ENCODE measurements at regions not wholly inside any gene's neighbourhood (a gene's known extent, or its start where the extent isn't known, plus 50 kb on each side); places are given as distances from the start of the nearest gene placed in this dataset.
"Not testable (repeated sequence)": the region's sequence is repeated elsewhere in the genome, so short reads cannot be mapped to it uniquely, and the experiment has no call there.

GRCh38 chr4:189228726-189229125, 711.9 kb upstream of the FRG1 start:
- intact Hi-C loops (cut with DNase I; ENCODE audit: low total_unique reads) = no loop called here
- DNase-seq = no peak
- no peak for TF ChIP-seq CTCF (IDR thresholded peaks at IDR 0.05)
- H3K27me3 ChIP-seq = no peaks in the 10 kb centered on the region
- H3K4me1 ChIP-seq = no peaks in the 10 kb centered on the region
- no peaks in the 10 kb centered on the region for H3K36me3 ChIP-seq
- no peak overlapping the region for H3K27ac ChIP-seq
- no peaks in the 10 kb centered on the region for H3K9me3 ChIP-seq
- H3K4me3 ChIP-seq = no peak overlapping the region

GRCh38 chr4:189232274-189232673, 708.4 kb upstream of the FRG1 start:
- DNase-seq = no peak

GRCh38 chr4:189233754-189234153, 706.9 kb upstream of the FRG1 start:
- H3K27me3 ChIP-seq; intact Hi-C loops (cut with DNase I; ENCODE audit: low total_unique reads); H3K4me3 ChIP-seq; H3K27ac ChIP-seq; H3K36me3 ChIP-seq; H3K9me3 ChIP-seq; H3K4me1 ChIP-seq: not testable (repeated sequence)
- peak in 1 of 2 donors; percentile 85 for DNase-seq

More at GRCh38 chr4:189232274-189232673, 708.4 kb upstream of the FRG1 start:
- no peaks in the 10 kb centered on the region for H3K36me3 ChIP-seq
- intact Hi-C loops (cut with DNase I; ENCODE audit: low total_unique reads) = no loop called here
- no peak overlapping the region for H3K27ac ChIP-seq
- H3K27me3 ChIP-seq = no peaks in the 10 kb centered on the region
- no peaks in the 10 kb centered on the region for H3K9me3 ChIP-seq
- no peak overlapping the region for H3K4me3 ChIP-seq
- TF ChIP-seq CTCF (IDR thresholded peaks at IDR 0.05) = no peak
- H3K4me1 ChIP-seq = no peaks in the 10 kb centered on the region

- H3K4me3 ChIP-seq; H3K27ac ChIP-seq; H3K4me1 ChIP-seq; H3K27me3 ChIP-seq; H3K36me3 ChIP-seq; intact Hi-C loops (cut with DNase I; ENCODE audit: low total_unique reads); H3K9me3 ChIP-seq: not testable (repeated sequence)
- peak in 1 of 2 donors; percentile 79 for DNase-seq
Observed at GRCh38 chr4:189234948-189235347, 705.7 kb upstream of the FRG1 start.

GRCh38 chr4:189235599-189235998, 705.1 kb upstream of the FRG1 start:
- Histone ChIP-seq H3K4me3 (no peak overlapping the region), H3K27me3 (no peaks in the 10 kb centered on the region), H3K4me1 (no peaks in the 10 kb centered on the region), H3K36me3 (no peaks in the 10 kb centered on the region), H3K27ac (no peak overlapping the region), H3K9me3 (no peaks in the 10 kb centered on the region)
- no peak for DNase-seq
- no peak for TF ChIP-seq CTCF (IDR thresholded peaks at IDR 0.05)
- intact Hi-C loops (cut with DNase I; ENCODE audit: low total_unique reads) = no loop called here

GRCh38 chr4:189236321-189236720, 704.4 kb upstream of the FRG1 start:
- intact Hi-C loops (cut with DNase I; ENCODE audit: low total_unique reads); H3K27me3 ChIP-seq; H3K4me1 ChIP-seq; H3K4me3 ChIP-seq; DNase-seq; H3K36me3 ChIP-seq; H3K27ac ChIP-seq; H3K9me3 ChIP-seq: not testable (repeated sequence)

- H3K27me3 ChIP-seq = no peaks in the 10 kb centered on the region
- H3K4me3 ChIP-seq = no peak overlapping the region
- DNase-seq = no peak
- no peak overlapping the region for H3K27ac ChIP-seq
- TF ChIP-seq CTCF (IDR thresholded peaks at IDR 0.05) = no peak
- H3K36me3 ChIP-seq = no peaks in the 10 kb centered on the region
- intact Hi-C loops (cut with DNase I; ENCODE audit: low total_unique reads) = no loop called here
- H3K4me1 ChIP-seq = no peaks in the 10 kb centered on the region
- no peaks in the 10 kb centered on the region for H3K9me3 ChIP-seq
Observed at GRCh38 chr4:189237340-189237739, 703.3 kb upstream of the FRG1 start.
